Right atrium auricular region (tissue), 2 donors: ENCODE measurements at regions not wholly inside any gene's neighbourhood (a gene's known extent, or its start where the extent isn't known, plus 50 kb on each side); places are given as distances from the start of the nearest gene placed in this dataset.

Source experiments
- DNase-seq: peaks from one replicate; pipeline ENCODE4 v3.0.0-alpha.2; 2019; ENCODE audit warnings: low spot score
- H3K27ac ChIP-seq, 2 donors: fragments of 200-600 bp; sonication (generic); 1 replicate in 1 of 2; 2 replicates in 1 of 2; pipeline ENCODE4 v1.5.1; 2016 to 2019
- H3K27me3 ChIP-seq, 2 donors: fragments of 200-600 bp; sonication (generic); one replicate each; pipeline versions ENCODE4 v1.5.1 to v1.6.0; 2017 to 2019
- H3K36me3 ChIP-seq: fragments of 200-600 bp; sonication (generic); one replicate; pipeline ENCODE4 v1.5.1; 2016
- H3K4me1 ChIP-seq, 2 donors: fragments of 200-600 bp; sonication (generic); one replicate each; pipeline versions ENCODE4 v1.5.1 to v1.6.0; 2017 to 2019
- H3K4me3 ChIP-seq, 2 donors: fragments of 200-600 bp; sonication (generic); 1 replicate in 1 of 2; 2 replicates in 1 of 2; pipeline ENCODE4 v1.5.1; 2017 to 2019; ENCODE audit warnings: mild to moderate bottlenecking in 1 of 2, moderate library complexity in 1 of 2
- H3K9me3 ChIP-seq, 2 donors: fragments of 200-600 bp; sonication (generic); one replicate each; pipeline ENCODE4 v1.5.1; 2019
- CTCF ChIP-seq, 2 donors: fragments of 200-600 bp; sonication (generic); IDR thresholded peaks; one replicate each; pipeline ENCODE4 v1.5.1; 2019; ENCODE audit warnings: antibody characterized with exemption in 2 of 2

- Histone ChIP-seq H3K27ac (no peak overlapping the region), H3K27me3 (no peaks in the 10 kb centered on the region), H3K4me3 (no peak overlapping the region), H3K4me1 (no peaks in the 10 kb centered on the region), H3K36me3 (no peaks in the 10 kb centered on the region), H3K9me3 (no peaks in the 10 kb centered on the region)
- DNase-seq = no peak
- TF ChIP-seq CTCF (IDR thresholded peaks at IDR 0.05) = no peak
Measured at GRCh38 chr13:53800011-53800410, 771.4 kb downstream of the OLFM4 start.

GRCh38 chr13:53807251-53807834, 778.7 kb downstream of the OLFM4 start:
- Histone ChIP-seq H3K9me3 (no peaks in the 10 kb centered on the region), H3K4me1 (no peaks in the 10 kb centered on the region), H3K27me3 (no peaks in the 10 kb centered on the region), H3K4me3 (no peak overlapping the region), H3K27ac (no peak overlapping the region), H3K36me3 (no peaks in the 10 kb centered on the region)
- TF ChIP-seq CTCF (IDR thresholded peaks at IDR 0.05) = no peak
- no peak for DNase-seq

- H3K9me3 ChIP-seq = no peaks in the 10 kb centered on the region
- TF ChIP-seq CTCF (IDR thresholded peaks at IDR 0.05) = no peak
- no peak for DNase-seq
- no peaks in the 10 kb centered on the region for H3K36me3 ChIP-seq
- H3K4me1 ChIP-seq = peaks cover 0 to 5% of the 10 kb centered on the region in 2 donors
- no peaks in the 10 kb centered on the region for H3K27me3 ChIP-seq
- H3K27ac ChIP-seq = no peak overlapping the region
- no peak overlapping the region for H3K4me3 ChIP-seq
Measured at GRCh38 chr13:53821632-53822031, 793.0 kb downstream of the OLFM4 start.

GRCh38 chr13:53822136-53822535, 793.5 kb downstream of the OLFM4 start:
- Histone ChIP-seq H3K27ac (no peak overlapping the region), H3K4me1 (peaks cover 0 to 5% of the 10 kb centered on the region in 2 donors), H3K27me3 (no peaks in the 10 kb centered on the region), H3K4me3 (no peak overlapping the region), H3K9me3 (no peaks in the 10 kb centered on the region), H3K36me3 (no peaks in the 10 kb centered on the region)
- DNase-seq = no peak
- TF ChIP-seq CTCF (IDR thresholded peaks at IDR 0.05) = no peak

GRCh38 chr13:53839461-53839860, 810.8 kb downstream of the OLFM4 start:
- Histone ChIP-seq H3K27ac (no peak overlapping the region), H3K4me3 (no peak overlapping the region), H3K36me3 (no peaks in the 10 kb centered on the region), H3K4me1 (no peaks in the 10 kb centered on the region), H3K27me3 (no peaks in the 10 kb centered on the region), H3K9me3 (peaks cover 0 to 10% of the 10 kb centered on the region in 2 donors)
- DNase-seq = no peak
- TF ChIP-seq CTCF (IDR thresholded peaks at IDR 0.05) = no peak

- Histone ChIP-seq H3K27ac (no peak overlapping the region), H3K4me3 (no peak overlapping the region), H3K36me3 (no peaks in the 10 kb centered on the region), H3K27me3 (no peaks in the 10 kb centered on the region), H3K9me3 (peaks cover 0 to 3% of the 10 kb centered on the region in 2 donors), H3K4me1 (no peaks in the 10 kb centered on the region)
- DNase-seq = no peak
- TF ChIP-seq CTCF (IDR thresholded peaks at IDR 0.05) = no peak
Measured at GRCh38 chr13:53844473-53845146, 816.0 kb downstream of the OLFM4 start.
